ENCODE measurements at regions not wholly inside any gene's neighbourhood (a gene's known extent, or its start where the extent isn't known, plus 50 kb on each side); places are given as distances from the start of the nearest gene placed in this dataset.

GRCh38 chr5:82789095-82789494 lies 288.1 kb downstream of the TMEM167A start:
- no peaks in the 10 kb centered on the region for H3K4me1 ChIP-seq (replicated peaks)
- H3K27me3 ChIP-seq (replicated peaks), result 0 out of 2 replicates have a peak, but pooled peaks cover 2% of the 10 kb centered on the region
- H3K36me3 ChIP-seq, result no peaks in the 10 kb centered on the region
- H3K4me3 ChIP-seq, result no peak overlapping the region
- DNase-seq (ENCODE audit: low read depth in 1 of 2, low spot score in 2 of 2), result no peak
- H3K27ac ChIP-seq, result no peak overlapping the region
- H3K9me3 ChIP-seq (replicated peaks), result no peaks in the 10 kb centered on the region

GRCh38 chr5:82786748-82787147 lies 290.4 kb downstream of the TMEM167A start:
- 0 out of 2 replicates have a peak, but pooled peaks cover 2% of the 10 kb centered on the region for H3K27me3 ChIP-seq (replicated peaks)
- DNase-seq (ENCODE audit: low read depth in 1 of 2, low spot score in 2 of 2), result no peak
- H3K36me3 ChIP-seq, result no peaks in the 10 kb centered on the region
- H3K4me3 ChIP-seq, result no peak overlapping the region
- no peaks in the 10 kb centered on the region for H3K9me3 ChIP-seq (replicated peaks)
- no peaks in the 10 kb centered on the region for H3K4me1 ChIP-seq (replicated peaks)
- H3K27ac ChIP-seq, result no peak overlapping the region

DNA sequence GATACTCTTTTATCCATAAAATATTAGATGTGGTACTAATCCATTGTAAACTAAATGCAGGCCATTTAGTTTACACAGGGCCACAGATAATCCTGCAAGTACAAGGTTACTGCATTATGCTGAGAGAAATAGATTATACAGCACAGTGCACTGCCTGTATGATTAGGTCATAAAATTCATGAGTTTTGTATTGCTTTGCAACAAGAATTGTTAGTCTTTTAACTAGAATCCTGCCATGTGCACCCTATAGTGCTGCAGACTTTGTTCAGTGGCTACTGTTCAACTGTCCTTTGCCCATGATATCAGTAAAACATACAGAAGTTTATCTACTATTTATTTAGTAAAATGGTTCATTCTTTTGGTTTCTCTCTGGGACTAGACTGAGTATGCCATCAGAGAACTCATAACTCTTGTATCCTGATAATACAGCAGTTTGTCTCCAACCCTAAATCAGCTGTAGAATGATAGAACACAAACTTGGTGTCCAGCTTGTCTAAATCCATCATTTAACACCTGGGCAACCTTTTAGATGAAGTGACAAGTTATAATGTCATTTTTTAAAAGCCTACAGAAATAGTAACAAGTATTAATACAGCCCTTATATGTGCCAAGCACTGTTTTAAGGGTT lies 291.2 kb downstream of the TMEM167A start:
- no peak overlapping the region for H3K4me3 ChIP-seq
- H3K27ac ChIP-seq, result no peak overlapping the region
- H3K27me3 ChIP-seq (replicated peaks), result 0 out of 2 replicates have a peak, but pooled peaks cover 2% of the 10 kb centered on the region
- H3K4me1 ChIP-seq (replicated peaks), result no peaks in the 10 kb centered on the region
- no peak for DNase-seq (ENCODE audit: low read depth in 1 of 2, low spot score in 2 of 2)
- H3K9me3 ChIP-seq (replicated peaks), result no peaks in the 10 kb centered on the region
- no peaks in the 10 kb centered on the region for H3K36me3 ChIP-seq

DNA sequence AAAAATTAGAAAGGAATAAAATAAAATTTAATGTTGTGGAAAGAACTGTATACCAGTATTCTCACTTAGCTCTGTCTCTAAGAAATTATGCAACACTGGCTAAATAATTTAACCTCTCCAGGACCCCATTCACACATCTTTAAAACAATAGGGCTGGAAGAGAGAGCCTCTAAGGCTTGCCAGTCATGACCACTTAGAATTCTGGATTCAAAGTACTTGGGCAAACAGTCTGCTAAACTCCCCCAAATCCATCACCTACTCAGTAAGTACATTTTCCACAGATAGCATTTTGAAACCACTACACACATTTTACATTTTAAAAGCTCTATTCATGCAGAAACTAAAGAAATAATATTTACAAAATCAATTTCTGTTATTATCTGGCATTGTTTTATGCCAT lies 291.7 kb downstream of the TMEM167A start:
- Histone ChIP-seq H3K9me3 (replicated peaks) (no peaks in the 10 kb centered on the region), H3K4me3 (no peak overlapping the region), H3K4me1 (replicated peaks) (no peaks in the 10 kb centered on the region), H3K27ac (no peak overlapping the region), H3K36me3 (no peaks in the 10 kb centered on the region), H3K27me3 (replicated peaks) (0 out of 2 replicates have a peak, but pooled peaks cover 2% of the 10 kb centered on the region)
- DNase-seq (ENCODE audit: low read depth in 1 of 2, low spot score in 2 of 2), result no peak

- Histone ChIP-seq H3K4me1 (replicated peaks) (no peaks in the 10 kb centered on the region), H3K36me3 (no peaks in the 10 kb centered on the region), H3K9me3 (replicated peaks) (no peaks in the 10 kb centered on the region), H3K4me3 (no peak overlapping the region), H3K27ac (no peak overlapping the region), H3K27me3 (replicated peaks) (0 out of 2 replicates have a peak, but pooled peaks cover 2% of the 10 kb centered on the region)
- DNase-seq (ENCODE audit: low read depth in 1 of 2, low spot score in 2 of 2), result no peak
Measured at GRCh38 chr5:82784521-82784920, 292.7 kb downstream of the TMEM167A start.

GRCh38 chr5:82777106-82777505 lies 300.1 kb downstream of the TMEM167A start:
- DNase-seq (ENCODE audit: low read depth in 1 of 2, low spot score in 2 of 2), result no peak

GRCh38 chr5:82772281-82772680 lies 304.9 kb downstream of the TMEM167A start:
- Histone ChIP-seq H3K27ac (no peak overlapping the region), H3K4me1 (replicated peaks) (no peaks in the 10 kb centered on the region), H3K4me3 (no peak overlapping the region), H3K27me3 (replicated peaks) (no peaks in the 10 kb centered on the region), H3K9me3 (replicated peaks) (no peaks in the 10 kb centered on the region), H3K36me3 (no peaks in the 10 kb centered on the region)
- DNase-seq (ENCODE audit: low read depth in 1 of 2, low spot score in 2 of 2), result no peak

More at GRCh38 chr5:82777106-82777505, 300.1 kb downstream of the TMEM167A start:
- no peaks in the 10 kb centered on the region for H3K4me1 ChIP-seq (replicated peaks)
- H3K4me3 ChIP-seq, result no peak overlapping the region
- no peak overlapping the region for H3K27ac ChIP-seq
- H3K36me3 ChIP-seq, result no peaks in the 10 kb centered on the region
- H3K9me3 ChIP-seq (replicated peaks), result no peaks in the 10 kb centered on the region
- no peaks in the 10 kb centered on the region for H3K27me3 ChIP-seq (replicated peaks)

DNA sequence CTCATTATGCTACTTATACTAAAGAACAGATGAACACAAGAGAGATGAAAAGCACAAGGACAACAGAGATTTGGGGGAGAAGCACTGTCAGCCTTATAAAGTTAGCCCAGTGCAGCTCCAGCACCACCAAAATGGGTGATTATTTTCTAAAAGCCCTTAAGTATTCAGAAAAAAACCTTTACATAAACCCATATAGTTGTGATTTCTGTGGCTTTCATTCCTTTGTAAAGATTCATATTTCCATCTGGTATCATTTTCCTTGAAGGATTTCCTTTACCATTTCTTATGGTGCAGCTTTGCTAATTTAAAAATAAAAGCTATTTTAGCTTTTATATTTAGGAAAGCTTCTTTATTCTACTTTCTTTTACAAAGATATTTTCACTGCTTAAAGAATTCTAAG lies 311.0 kb downstream of the TMEM167A start:
- H3K27ac ChIP-seq, result no peak overlapping the region
- no peaks in the 10 kb centered on the region for H3K27me3 ChIP-seq (replicated peaks)
- DNase-seq (ENCODE audit: low read depth in 1 of 2, low spot score in 2 of 2), result no peak
- no peaks in the 10 kb centered on the region for H3K9me3 ChIP-seq (replicated peaks)
- no peaks in the 10 kb centered on the region for H3K4me1 ChIP-seq (replicated peaks)
- no peak overlapping the region for H3K4me3 ChIP-seq
- H3K36me3 ChIP-seq, result no peaks in the 10 kb centered on the region

DNA sequence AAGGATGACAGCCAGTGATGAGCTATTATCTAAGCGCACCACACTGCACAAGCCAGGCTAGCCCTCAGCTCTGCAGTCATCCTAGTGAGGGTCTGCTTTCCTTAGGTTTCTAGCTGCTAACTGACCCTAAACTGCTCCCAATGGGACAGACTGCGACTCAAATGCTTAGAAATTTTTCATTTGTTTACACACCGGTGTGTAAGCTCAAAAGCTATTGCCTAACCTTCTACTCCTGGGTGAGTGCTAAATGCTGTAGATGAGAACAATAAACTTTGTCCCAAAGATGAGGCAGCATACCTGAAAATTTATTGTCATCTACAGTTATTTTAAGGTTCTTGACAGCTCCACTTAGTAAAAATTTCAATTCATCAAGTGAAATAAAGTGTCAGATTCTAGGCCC lies 311.4 kb downstream of the TMEM167A start:
- Histone ChIP-seq H3K9me3 (replicated peaks) (no peaks in the 10 kb centered on the region), H3K4me1 (replicated peaks) (no peaks in the 10 kb centered on the region), H3K27ac (no peak overlapping the region), H3K36me3 (no peaks in the 10 kb centered on the region), H3K4me3 (no peak overlapping the region), H3K27me3 (replicated peaks) (no peaks in the 10 kb centered on the region)
- DNase-seq (ENCODE audit: low read depth in 1 of 2, low spot score in 2 of 2), result no peak

- no peak for DNase-seq (ENCODE audit: low read depth in 1 of 2, low spot score in 2 of 2)
- H3K4me1 ChIP-seq (replicated peaks), result no peaks in the 10 kb centered on the region; the same call in 1 of the 2 replicates
- H3K27ac ChIP-seq, result no peak overlapping the region
- no peaks in the 10 kb centered on the region for H3K9me3 ChIP-seq (replicated peaks)
- no peaks in the 10 kb centered on the region for H3K36me3 ChIP-seq
- H3K27me3 ChIP-seq (replicated peaks), result no peaks in the 10 kb centered on the region
- H3K4me3 ChIP-seq, result no peak overlapping the region
Measured at GRCh38 chr5:82760856-82761255, 316.3 kb downstream of the TMEM167A start.

GRCh38 chr5:82758881-82759280 lies 318.3 kb downstream of the TMEM167A start:
- no peak for DNase-seq (ENCODE audit: low read depth in 1 of 2, low spot score in 2 of 2)
- no peaks in the 10 kb centered on the region for H3K36me3 ChIP-seq
- no peaks in the 10 kb centered on the region for H3K27me3 ChIP-seq (replicated peaks)
- no peaks in the 10 kb centered on the region; the same call in 1 of the 2 replicates for H3K4me1 ChIP-seq (replicated peaks)
- H3K9me3 ChIP-seq (replicated peaks), result no peaks in the 10 kb centered on the region
- H3K27ac ChIP-seq, result no peak overlapping the region
- no peak overlapping the region for H3K4me3 ChIP-seq

- Histone ChIP-seq H3K4me3 (no peak overlapping the region), H3K4me1 (replicated peaks) (no peaks in the 10 kb centered on the region; the same call in 1 of the 2 replicates), H3K27ac (no peak overlapping the region), H3K36me3 (no peaks in the 10 kb centered on the region), H3K9me3 (replicated peaks) (no peaks in the 10 kb centered on the region), H3K27me3 (replicated peaks) (no peaks in the 10 kb centered on the region)
- no peak for DNase-seq (ENCODE audit: low read depth in 1 of 2, low spot score in 2 of 2)
Measured at GRCh38 chr5:82754759-82755158, 322.4 kb downstream of the TMEM167A start.

- no peaks in the 10 kb centered on the region; the same call in 1 of the 2 replicates for H3K4me1 ChIP-seq (replicated peaks)
- no peaks in the 10 kb centered on the region for H3K27me3 ChIP-seq (replicated peaks)
- no peak for DNase-seq (ENCODE audit: low read depth in 1 of 2, low spot score in 2 of 2)
- no peak overlapping the region for H3K4me3 ChIP-seq
- no peak overlapping the region for H3K27ac ChIP-seq
- no peaks in the 10 kb centered on the region for H3K9me3 ChIP-seq (replicated peaks)
- no peaks in the 10 kb centered on the region for H3K36me3 ChIP-seq
Measured at GRCh38 chr5:82754036-82754746, 323.0 kb downstream of the TMEM167A start.

DNA sequence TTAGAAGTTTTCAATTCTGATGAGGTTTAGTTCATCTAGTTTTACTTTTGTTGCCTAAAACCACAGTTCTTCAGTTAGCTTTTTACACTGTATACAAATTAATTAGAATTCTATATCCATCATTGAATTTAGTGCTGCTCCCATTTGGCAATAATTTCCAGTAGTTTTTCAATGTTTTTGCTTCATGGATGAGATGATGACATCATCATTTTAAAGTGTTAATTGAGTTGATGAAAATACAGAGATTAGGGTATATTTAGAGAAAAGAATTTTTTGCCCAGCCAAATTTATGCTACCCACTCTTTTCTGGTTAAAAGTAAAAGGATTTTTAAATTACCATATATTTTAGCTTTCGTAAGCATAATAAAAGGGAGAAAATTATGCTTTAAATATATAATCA lies 323.8 kb downstream of the TMEM167A start:
- Histone ChIP-seq H3K36me3 (no peaks in the 10 kb centered on the region), H3K4me3 (no peak overlapping the region), H3K9me3 (replicated peaks) (no peaks in the 10 kb centered on the region), H3K4me1 (replicated peaks) (no peaks in the 10 kb centered on the region; the same call in 1 of the 2 replicates), H3K27ac (no peak overlapping the region), H3K27me3 (replicated peaks) (no peaks in the 10 kb centered on the region)
- DNase-seq (ENCODE audit: low read depth in 1 of 2, low spot score in 2 of 2), result no peak

All from SJSA1 (cell line).